ENCODE measurements at regions not wholly inside any gene's neighbourhood (a gene's known extent, or its start where the extent isn't known, plus 50 kb on each side); places are given as distances from the start of the nearest gene placed in this dataset.

DNA sequence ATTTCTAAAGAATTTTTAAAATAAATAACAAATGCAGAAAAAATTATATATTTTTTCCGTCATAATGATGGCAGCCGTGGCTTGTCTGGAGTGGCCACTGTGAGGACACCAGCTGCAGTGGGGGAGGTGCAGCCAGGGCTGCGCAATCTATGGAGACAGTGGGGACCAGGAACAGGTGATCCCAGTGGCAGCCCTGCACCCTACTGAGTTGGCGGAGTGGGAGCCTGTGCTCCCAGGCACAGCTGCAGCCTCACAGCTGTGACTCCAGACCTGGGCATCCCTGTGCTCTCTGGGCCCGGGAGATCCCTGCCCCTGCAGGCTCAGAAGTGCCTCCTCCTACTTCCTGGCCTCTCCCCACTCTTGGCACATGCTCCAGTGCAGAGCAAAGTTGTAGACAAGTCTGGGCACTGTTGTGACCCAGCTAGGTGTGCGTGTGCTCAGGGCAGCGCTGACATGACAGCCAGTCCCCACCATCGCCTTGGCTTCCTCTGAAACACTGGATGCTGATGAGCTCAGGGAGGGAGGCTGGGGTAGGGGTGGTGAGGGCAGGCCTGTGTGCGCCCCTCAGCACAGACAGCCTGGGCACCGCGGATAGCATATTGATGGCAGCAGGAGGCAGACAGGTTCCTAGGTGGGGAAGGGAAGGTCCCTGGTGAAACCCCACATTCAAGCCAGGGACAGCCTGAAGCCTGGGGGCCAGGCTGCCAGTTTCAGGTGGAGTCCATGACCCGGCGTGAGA is 96.0 kb upstream of the PRR16 start:
- H3K4me3 ChIP-seq (ENCODE audit: insufficient read depth, low read depth, low read length) = no peak overlapping the region

DNA sequence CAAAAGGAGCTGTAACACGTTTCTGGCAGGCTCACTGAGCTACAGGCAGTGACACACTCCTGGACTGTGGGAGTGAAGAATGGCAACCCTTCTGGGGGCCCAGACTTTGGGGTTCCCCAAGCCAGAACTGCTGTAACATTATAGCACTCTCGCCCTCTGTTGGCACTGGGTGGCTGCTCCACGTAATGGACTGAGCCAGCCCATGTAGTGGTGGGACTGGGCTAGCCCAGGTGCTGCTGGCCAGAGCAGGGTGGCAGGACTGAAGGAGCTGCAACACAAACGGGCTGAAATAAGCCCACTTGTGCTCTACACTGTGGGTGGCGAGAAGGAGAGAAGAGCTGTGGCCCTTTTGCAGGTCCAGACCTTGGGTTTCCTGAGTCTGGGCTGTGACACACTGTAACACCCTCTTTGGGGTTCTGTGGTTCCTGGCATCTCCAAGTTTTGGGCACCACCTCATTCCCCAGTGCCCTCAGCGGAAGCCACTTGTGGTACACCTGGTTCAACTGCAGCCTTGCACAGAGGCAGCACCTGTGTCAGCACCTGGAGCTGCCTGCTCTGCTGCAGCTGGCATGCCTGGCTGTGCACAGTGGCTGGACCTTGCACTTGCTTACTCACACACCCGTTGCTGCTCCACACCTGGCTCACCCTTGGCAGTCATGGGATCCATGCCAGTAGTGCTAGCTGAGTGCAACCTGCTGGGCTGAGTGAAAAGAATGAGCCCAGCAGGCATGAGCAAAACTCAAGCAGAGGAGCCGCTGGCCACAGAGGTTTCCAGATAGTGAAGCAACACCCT is 95.0 kb upstream of the PRR16 start:
- Histone ChIP-seq H3K79me2 (ENCODE audit: insufficient read depth, low read length) (no peaks in the 10 kb centered on the region), H3K27me3 (ENCODE audit: insufficient read depth, low read length) (no peaks in the 10 kb centered on the region), H3K36me3 (ENCODE audit: insufficient read depth, low read length) (no peaks in the 10 kb centered on the region), H3K4me1 (ENCODE audit: insufficient read depth, low read length) (no peaks in the 10 kb centered on the region), H3K4me2 (ENCODE audit: low read length) (no peak overlapping the region), H3K27ac (ENCODE audit: low read depth, low read length) (no peak overlapping the region), H3K9me3 (ENCODE audit: insufficient read depth, low read depth, low read length) (no peaks in the 10 kb centered on the region), H2AFZ (ENCODE audit: low read depth, low read length) (no peak overlapping the region), H3K9ac (ENCODE audit: low read length) (no peak overlapping the region), H3K4me3 (ENCODE audit: insufficient read depth, low read depth, low read length) (no peak overlapping the region), H4K20me1 (ENCODE audit: insufficient read depth, low read length) (no peaks in the 10 kb centered on the region)
- Mint-ChIP-seq H3K4me3 (ENCODE audit: unreplicated experiment) (no peak overlapping the region), H3K4me1 (ENCODE audit: low read depth, unreplicated experiment) (peaks cover 10% of the 10 kb centered on the region), H3K27ac (ENCODE audit: unreplicated experiment) (no peak overlapping the region), H3K9me3 (ENCODE audit: unreplicated experiment) (no peaks in the 10 kb centered on the region), H3K27me3 (ENCODE audit: low read depth, unreplicated experiment) (no peaks in the 10 kb centered on the region), H3K36me3 (ENCODE audit: low read depth, unreplicated experiment) (no peaks in the 10 kb centered on the region)
- TF ChIP-seq, protein P1, sequence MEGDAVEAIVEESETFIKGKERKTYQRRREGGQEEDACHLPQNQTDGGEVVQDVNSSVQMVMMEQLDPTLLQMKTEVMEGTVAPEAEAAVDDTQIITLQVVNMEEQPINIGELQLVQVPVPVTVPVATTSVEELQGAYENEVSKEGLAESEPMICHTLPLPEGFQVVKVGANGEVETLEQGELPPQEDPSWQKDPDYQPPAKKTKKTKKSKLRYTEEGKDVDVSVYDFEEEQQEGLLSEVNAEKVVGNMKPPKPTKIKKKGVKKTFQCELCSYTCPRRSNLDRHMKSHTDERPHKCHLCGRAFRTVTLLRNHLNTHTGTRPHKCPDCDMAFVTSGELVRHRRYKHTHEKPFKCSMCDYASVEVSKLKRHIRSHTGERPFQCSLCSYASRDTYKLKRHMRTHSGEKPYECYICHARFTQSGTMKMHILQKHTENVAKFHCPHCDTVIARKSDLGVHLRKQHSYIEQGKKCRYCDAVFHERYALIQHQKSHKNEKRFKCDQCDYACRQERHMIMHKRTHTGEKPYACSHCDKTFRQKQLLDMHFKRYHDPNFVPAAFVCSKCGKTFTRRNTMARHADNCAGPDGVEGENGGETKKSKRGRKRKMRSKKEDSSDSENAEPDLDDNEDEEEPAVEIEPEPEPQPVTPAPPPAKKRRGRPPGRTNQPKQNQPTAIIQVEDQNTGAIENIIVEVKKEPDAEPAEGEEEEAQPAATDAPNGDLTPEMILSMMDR (IDR thresholded peaks at IDR 0.05; ENCODE audit: insufficient read depth, low read depth, low read length) = no peak
- no peak for TF ChIP-seq EZH2 (IDR thresholded peaks at IDR 0.05; ENCODE audit: insufficient read depth, low read length)
- no peak for FAIRE-seq
- DNase-seq (ENCODE audit: low read depth) = no peak

More for the DNA sequence above, 96.0 kb upstream of the PRR16 start:
- no peak overlapping the region for H2AFZ ChIP-seq (ENCODE audit: low read depth, low read length)
- H3K9ac ChIP-seq (ENCODE audit: low read length) = no peak overlapping the region
- Mint-ChIP-seq H3K27me3 (ENCODE audit: low read depth, unreplicated experiment) (no peaks in the 10 kb centered on the region), H3K9me3 (ENCODE audit: unreplicated experiment) (no peaks in the 10 kb centered on the region), H3K27ac (ENCODE audit: unreplicated experiment) (no peak overlapping the region), H3K4me3 (ENCODE audit: unreplicated experiment) (no peak overlapping the region), H3K36me3 (ENCODE audit: low read depth, unreplicated experiment) (no peaks in the 10 kb centered on the region), H3K4me1 (ENCODE audit: low read depth, unreplicated experiment) (peaks cover 10% of the 10 kb centered on the region)
- no peaks in the 10 kb centered on the region for H4K20me1 ChIP-seq (ENCODE audit: insufficient read depth, low read length)
- no peaks in the 10 kb centered on the region for H3K27me3 ChIP-seq (ENCODE audit: insufficient read depth, low read length)
- no peaks in the 10 kb centered on the region for H3K79me2 ChIP-seq (ENCODE audit: insufficient read depth, low read length)
- no peaks in the 10 kb centered on the region for H3K4me1 ChIP-seq (ENCODE audit: insufficient read depth, low read length)
- DNase-seq (ENCODE audit: low read depth) (no peak), FAIRE-seq (no peak)
- H3K36me3 ChIP-seq (ENCODE audit: insufficient read depth, low read length) = no peaks in the 10 kb centered on the region
- no peaks in the 10 kb centered on the region for H3K9me3 ChIP-seq (ENCODE audit: insufficient read depth, low read depth, low read length)
- H3K27ac ChIP-seq (ENCODE audit: low read depth, low read length) = no peak overlapping the region
- no peak for TF ChIP-seq EZH2 (IDR thresholded peaks at IDR 0.05; ENCODE audit: insufficient read depth, low read length)
- TF ChIP-seq, protein P1 (IDR thresholded peaks at IDR 0.05; ENCODE audit: insufficient read depth, low read depth, low read length) = no peak
- no peak overlapping the region for H3K4me2 ChIP-seq (ENCODE audit: low read length)
